ENCODE measurements at regions not wholly inside any gene's neighbourhood (a gene's known extent, or its start where the extent isn't known, plus 50 kb on each side); places are given as distances from the start of the nearest gene placed in this dataset.

GRCh38 chr1:61627365-61627764, 97.6 kb downstream of the TM2D1 start:
- DNase-seq: no peak

- no peak for DNase-seq
Measured at GRCh38 chr1:61626816-61627215, 98.1 kb downstream of the TM2D1 start.

- no peak for DNase-seq
Measured at GRCh38 chr1:61623852-61624251, 101.1 kb downstream of the TM2D1 start.

DNA sequence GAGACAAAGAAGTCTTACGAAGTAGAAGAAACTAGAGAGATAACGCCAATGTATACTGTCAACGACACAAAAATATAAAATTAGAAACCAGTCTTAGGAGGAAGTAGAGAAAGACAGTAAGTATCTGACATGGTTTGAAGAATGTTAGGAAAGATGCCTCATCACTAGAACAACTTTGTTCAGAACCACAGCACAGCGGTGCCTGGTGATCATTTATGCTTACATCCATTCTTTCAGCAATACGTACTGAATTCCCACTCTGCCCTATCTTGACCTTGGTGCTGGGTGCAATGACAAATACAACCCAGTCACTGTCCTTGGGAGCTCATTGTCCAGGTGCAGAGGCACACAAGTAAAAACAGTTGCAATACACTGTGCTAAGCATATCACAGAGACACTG, 104.4 kb downstream of the TM2D1 start:
- DNase-seq: no peak

- no peak for DNase-seq
Measured at GRCh38 chr1:61618755-61619154, 106.2 kb downstream of the TM2D1 start.

- no peak for DNase-seq
Measured at GRCh38 chr1:61618193-61618592, 106.7 kb downstream of the TM2D1 start.

- DNase-seq: no peak
Measured at GRCh38 chr1:61616830-61617229, 108.1 kb downstream of the TM2D1 start.

DNA sequence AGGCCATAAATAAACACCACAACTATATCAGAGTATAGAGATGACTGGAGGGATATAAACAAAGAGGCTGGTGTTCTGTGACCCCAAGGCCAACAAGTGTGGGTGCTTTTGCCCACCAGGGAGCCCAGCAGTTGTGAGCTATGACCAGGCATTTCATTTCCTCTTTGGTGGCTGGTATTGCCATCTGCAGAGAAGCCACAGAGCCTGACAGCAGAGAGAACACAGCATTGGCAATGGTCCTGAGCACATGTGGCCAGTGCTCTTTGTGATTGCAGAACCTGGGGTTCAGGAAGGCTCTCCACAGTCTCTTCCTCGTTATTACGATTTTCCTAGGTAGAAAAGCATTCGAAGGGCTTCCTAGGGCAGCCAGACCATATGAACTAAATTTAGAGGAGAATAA, 112.3 kb downstream of the TM2D1 start:
- DNase-seq: no peak

DNA sequence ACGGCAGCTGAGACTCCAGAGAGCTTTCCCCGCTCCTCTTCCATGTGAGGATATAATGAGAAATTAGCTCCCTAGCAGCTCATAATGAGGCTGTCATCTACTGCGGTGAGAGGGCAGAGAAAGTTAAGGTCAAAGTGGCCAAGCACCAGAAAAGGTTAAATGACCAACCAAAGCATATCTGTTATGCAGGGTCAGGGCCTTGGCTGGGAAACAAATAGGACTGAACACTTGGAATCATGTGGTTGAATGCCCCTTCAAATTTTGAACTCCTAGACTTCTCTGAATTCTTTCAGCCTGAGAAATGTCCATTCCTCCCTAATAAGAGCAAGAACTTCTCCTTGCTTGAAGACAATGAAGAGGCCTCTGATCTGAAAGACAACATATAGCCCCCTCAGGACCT, 115.9 kb downstream of the TM2D1 start:
- no peak for DNase-seq

DNA sequence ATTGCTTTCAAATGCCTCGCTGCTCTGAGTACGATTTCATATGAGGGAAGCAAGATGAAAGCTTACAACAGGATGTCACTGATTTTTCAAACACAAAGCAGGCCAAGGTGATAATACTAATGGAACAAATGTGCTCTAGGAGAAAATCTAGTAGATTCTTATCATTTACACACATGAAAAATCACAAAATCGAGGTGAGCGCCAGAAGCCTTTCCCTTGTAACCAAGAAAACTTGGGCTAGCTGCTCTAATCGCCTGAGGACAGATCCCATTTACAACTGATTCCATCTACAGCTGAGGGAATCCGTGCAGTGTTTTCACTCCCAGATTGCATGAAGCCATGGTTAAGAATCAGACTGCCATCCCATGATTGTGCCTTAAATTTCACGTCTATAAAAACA, 117.5 kb downstream of the TM2D1 start:
- DNase-seq: no peak

GRCh38 chr1:61606448-61607312, 118.3 kb downstream of the TM2D1 start:
- no peak for DNase-seq

DNA sequence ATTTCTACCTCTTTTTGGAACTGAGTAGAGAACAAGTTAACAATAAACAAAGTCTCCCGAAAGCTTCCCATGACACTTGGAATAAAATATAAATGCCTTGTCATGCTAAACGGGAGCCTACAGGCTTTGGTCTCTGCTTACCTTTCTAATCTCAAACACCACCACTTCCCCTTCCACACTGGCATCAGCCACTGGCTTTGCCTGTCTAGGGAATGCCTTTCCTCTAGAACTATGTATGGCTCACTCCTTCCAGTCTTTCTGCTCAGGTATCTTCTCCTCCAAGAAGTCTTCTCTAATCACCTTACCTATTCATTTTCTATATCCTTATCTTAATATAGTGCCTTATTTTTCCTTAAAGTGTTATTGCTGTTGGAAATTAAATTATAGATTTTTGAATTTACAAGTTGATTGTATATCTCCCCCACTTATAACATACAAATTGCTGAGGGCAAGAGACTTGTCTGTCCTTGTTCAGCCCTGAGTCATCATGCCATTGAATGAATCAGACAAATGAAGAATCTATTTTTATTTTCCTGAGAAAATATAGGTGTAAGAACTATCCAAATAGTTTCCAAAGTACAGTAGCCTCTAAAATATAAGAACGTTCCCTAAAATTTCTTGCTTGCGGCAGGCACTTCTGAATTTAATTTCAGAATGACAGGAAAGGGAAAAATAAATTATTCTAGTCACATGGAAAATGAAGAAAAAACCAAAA, 119.2 kb downstream of the TM2D1 start:
- no peak for DNase-seq

- no peak for DNase-seq
Measured at GRCh38 chr1:61604684-61605083, 120.3 kb downstream of the TM2D1 start.

GRCh38 chr1:61604261-61604660, 120.7 kb downstream of the TM2D1 start:
- no peak for DNase-seq

- no peak for DNase-seq
Measured at GRCh38 chr1:61602663-61603062, 122.3 kb downstream of the TM2D1 start.

GRCh38 chr1:61597601-61598000, 127.3 kb downstream of the TM2D1 start:
- DNase-seq: no peak

DNA sequence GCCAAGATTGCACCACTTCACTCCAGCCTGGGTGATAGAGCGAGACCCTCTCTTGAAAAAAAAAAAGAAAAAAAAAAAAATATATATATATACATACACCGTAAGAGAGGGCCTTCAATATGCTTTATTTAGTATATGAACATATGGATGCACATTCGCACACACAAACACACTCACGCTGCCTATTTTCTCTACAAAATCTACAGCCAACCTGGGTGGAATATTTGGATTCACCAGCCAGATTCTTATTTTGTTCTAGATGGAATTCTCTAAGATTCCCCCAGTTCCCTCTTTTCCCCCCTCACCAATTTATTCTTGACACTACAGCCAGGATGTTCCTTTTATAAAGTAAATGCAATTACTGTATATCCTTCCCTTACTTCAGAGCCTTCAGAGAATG, 131.6 kb downstream of the TM2D1 start:
- no peak for DNase-seq

- no peak for DNase-seq
Measured at GRCh38 chr1:61591351-61591750, 133.6 kb downstream of the TM2D1 start.

GRCh38 chr1:61588736-61589672, 135.9 kb downstream of the TM2D1 start:
- peak; percentile 50 for DNase-seq

DNA sequence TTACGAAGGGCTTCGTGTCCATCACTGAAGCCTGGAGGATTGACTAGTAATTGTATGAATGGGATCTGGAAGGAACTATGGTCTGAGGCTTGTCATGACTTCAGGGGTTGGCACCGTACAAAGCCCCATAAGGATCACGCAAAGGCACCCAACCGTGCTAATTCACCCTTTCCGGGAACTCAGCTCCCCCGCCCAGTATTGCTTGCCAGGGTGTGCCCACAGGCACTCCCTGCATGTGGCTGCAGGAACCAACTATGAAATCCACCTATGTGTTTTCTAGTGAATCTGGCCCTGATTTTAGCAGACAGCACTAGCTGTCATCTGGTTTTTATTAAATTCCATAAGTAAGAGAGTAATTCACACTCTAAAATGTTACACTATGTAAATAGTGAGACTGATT, 139.2 kb downstream of the TM2D1 start:
- DNase-seq: no peak

DNA sequence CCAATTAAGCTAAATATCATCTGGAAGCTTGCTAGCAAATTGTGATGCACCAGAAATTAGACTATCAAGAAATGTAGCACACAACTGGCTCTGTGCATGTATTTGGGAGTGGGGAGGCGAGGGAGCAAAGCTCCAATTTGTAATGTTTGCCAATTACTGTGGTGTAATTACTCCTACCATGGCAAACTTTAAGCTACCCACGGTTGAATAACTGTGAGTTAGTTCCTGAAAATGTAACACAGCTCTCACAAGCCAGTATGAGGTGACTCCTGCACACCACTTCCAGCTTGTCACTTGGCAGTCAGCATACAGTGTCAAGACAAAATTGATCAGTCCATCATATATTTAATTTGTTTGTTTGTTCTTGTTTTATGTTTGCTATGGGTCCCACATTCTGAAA, 141.2 kb downstream of the TM2D1 start:
- DNase-seq: no peak

DNA sequence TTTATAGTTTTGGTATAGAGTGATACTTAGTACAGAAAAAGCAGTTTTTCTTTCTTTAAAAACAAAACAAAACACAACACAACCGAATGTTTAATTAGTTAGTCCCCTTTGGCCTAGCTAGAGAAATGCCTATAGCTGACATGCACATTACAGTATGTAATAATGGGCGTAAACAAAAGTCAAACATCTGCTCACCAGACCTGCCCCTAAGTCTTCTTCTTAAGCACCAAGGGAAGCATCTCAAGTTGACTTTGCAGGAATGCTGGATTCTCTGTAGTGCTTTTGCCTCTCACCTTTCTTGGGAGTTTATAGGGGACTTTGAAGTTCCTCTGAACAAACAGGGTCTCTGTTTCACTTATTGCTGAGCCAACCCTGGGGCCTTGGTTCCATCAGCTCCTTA, 143.7 kb downstream of the TM2D1 start:
- no peak for DNase-seq

DNA sequence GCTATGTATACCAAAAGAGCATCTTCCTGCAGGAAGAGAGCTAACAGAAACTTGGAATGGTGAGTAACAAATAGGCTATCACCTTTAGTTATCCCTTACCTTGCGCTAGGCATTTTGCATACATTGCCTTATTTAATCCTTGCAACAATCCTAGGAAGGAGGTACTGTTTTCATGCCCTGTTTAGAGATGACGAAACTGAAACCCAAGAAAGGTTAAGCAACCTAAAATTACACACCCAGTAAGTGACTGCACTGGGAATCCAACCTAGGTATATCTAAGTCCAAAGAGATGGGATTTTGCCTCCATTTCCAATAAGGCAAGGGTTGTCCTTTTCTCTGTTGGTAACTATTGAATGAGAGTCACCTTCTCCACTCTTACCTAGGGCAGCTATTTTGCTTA, 144.5 kb downstream of the TM2D1 start:
- no peak for DNase-seq
